DND-41 (cell line): ENCODE measurements at regions not wholly inside any gene's neighbourhood (a gene's known extent, or its start where the extent isn't known, plus 50 kb on each side); places are given as distances from the start of the nearest gene placed in this dataset.

Experiments
- CTCF ChIP-seq: IDR thresholded peaks from 2 replicates; pipeline ENCODE4 v1.5.1; 2012; ENCODE audit warnings: borderline replicate concordance, low read length, moderate library complexity, mild to moderate bottlenecking; ENCODE audit not compliant: poor library complexity, severe bottlenecking; ENCODE audit errors: extremely low read depth
- EZH2 ChIP-seq: IDR thresholded peaks from 3 replicates; pipeline ENCODE4 v1.6.1; 2012; ENCODE audit warnings: borderline replicate concordance, low read depth, mild to moderate bottlenecking, moderate library complexity, low read length, inconsistent platforms; ENCODE audit not compliant: severe bottlenecking

GRCh38 chr2:8165550-8165949 lies 516.3 kb upstream of the ID2 start:
- TF ChIP-seq CTCF (no peak), EZH2 (no peak)
